SH-SY5Y (cell line): ENCODE measurements at regions not wholly inside any gene's neighbourhood (a gene's known extent, or its start where the extent isn't known, plus 50 kb on each side); places are given as distances from the start of the nearest gene placed in this dataset.

ENCODE experiments used
- GATA2 ChIP-seq: IDR thresholded peaks from 2 replicates; pipeline ENCODE4 v1.6.1; 2011; ENCODE audit warnings: mild to moderate bottlenecking, low read depth, low read length
- GATA3 ChIP-seq: IDR thresholded peaks from 2 replicates; pipeline ENCODE4 v1.6.1; 2011; ENCODE audit warnings: low read depth, mild to moderate bottlenecking, low read length, moderate library complexity

DNA sequence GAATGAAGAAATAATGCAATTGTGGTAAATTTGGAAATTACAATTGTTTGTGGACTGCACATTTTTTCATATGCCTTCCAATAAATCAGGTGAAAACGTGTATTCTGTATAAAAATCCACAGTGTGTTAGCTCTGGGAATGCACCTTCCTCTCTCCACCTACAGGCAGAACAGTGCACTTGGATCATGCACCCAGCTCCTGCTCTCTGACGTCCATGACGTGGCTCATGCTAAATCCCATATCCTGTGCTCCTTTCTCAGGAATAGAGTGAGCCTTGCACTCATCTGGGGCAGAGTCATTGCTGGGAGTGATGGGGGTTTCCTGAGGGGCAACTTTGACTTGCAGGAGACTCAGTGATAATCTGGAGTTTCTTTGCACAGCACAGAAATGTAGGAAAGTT, 1282.1 kb downstream of the TMEM121 start:
- TF ChIP-seq GATA2 (no peak), GATA3 (no peak)
